Stomach (tissue), 8 donors: ENCODE measurements at regions not wholly inside any gene's neighbourhood (a gene's known extent, or its start where the extent isn't known, plus 50 kb on each side); places are given as distances from the start of the nearest gene placed in this dataset.
A peak's percentile ranks its signal among the peaks of the same experiment; 100 is the strongest.

Experiments
- DNase-seq, 2 donors: peaks; one replicate each; pipeline versions ENCODE4 v3.0.0 to v3.0.0-alpha.2; 2013 to 2019
- H3K27ac ChIP-seq, 5 donors: fragments of 200-600 bp in 4 of 5; sonication (generic) in 4 of 5; one replicate each; pipeline ENCODE4 v1.5.1; 2013 to 2019; ENCODE audit warnings: mild to moderate bottlenecking in 1 of 5, moderate library complexity in 1 of 5
- H3K27me3 ChIP-seq, 3 donors: fragments of 200-600 bp; sonication (generic); one replicate each; pipeline ENCODE4 v1.5.1; 2017 to 2019; ENCODE audit warnings: mixed run types in 1 of 3
- H3K36me3 ChIP-seq, 4 donors: fragments of 200-600 bp; sonication (generic); 1 replicate in 3 of 4; 2 replicates in 1 of 4; pipeline ENCODE4 v1.5.1; 2016 to 2019
- H3K4me1 ChIP-seq, 4 donors: fragments of 200-600 bp; sonication (generic); one replicate each; pipeline ENCODE4 v1.5.1; 2016 to 2019
- H3K4me3 ChIP-seq, 4 donors: fragments of 200-600 bp; sonication (generic) in 3 of 4; one replicate each; pipeline ENCODE4 v1.5.1; 2016 to 2019; ENCODE audit warnings: mild to moderate bottlenecking in 1 of 4
- H3K9me3 ChIP-seq, 4 donors: fragments of 200-600 bp; sonication (generic); one replicate each; pipeline ENCODE4 v1.5.1; 2016 to 2019
- CTCF ChIP-seq, 7 experiments: fragments of 450-650 bp in 4 of 7; fragments of 200-600 bp in 3 of 7; sonication (generic) in 3 of 7; IDR thresholded peaks; one replicate each; pipeline ENCODE4 v1.5.1; 2016 to 2019; ENCODE audit warnings: antibody characterized with exemption in 7 of 7, control low read depth in 2 of 7, mild to moderate bottlenecking in 1 of 7
- EP300 ChIP-seq: sonication (generic); formaldehyde crosslinking; IDR thresholded peaks from one replicate; pipeline ENCODE4 v1.6.1; 2017; ENCODE audit warnings: antibody characterized with exemption
- POLR2A ChIP-seq, 4 donors: fragments of 450-650 bp; IDR thresholded peaks; one replicate each; pipeline ENCODE4 v1.6.1; 2016; ENCODE audit warnings: antibody characterized with exemption in 4 of 4, control low read depth in 2 of 4, mild to moderate bottlenecking in 1 of 4, moderate library complexity in 1 of 4
- POLR2AphosphoS5 ChIP-seq, 3 donors: sonication (generic); formaldehyde crosslinking; IDR thresholded peaks; one replicate each; pipeline ENCODE4 v1.6.1; 2016; ENCODE audit warnings: antibody characterized with exemption in 3 of 3
- WGBS, 5 donors: extraction: QIAGEN DNeasy Blood & Tissue Kit in 3 of 5; methylation state at CpG; one replicate each; pipeline versions ENCODE4 v1.1.5 to v1.1.7; 2013 to 2018; 5-methylcytosine and 5-hydroxymethylcytosine counted together
- intact Hi-C: fragments of 100-400 bp; cut with DNase I; formaldehyde crosslinking; loops from one replicate; pipeline ENCODE4 v1.15.1; 2023; ENCODE audit warnings: low total_unique reads
- donor health status: healthy with polysubstance abuse.
- donor health status: Bipolar disorder and iron deficiency.
- donor health status: healthy.

- Histone ChIP-seq H3K36me3 (no peaks in the 10 kb centered on the region), H3K4me3 (no peak overlapping the region), H3K27me3 (peaks cover 0 to 56% (median 12%) of the 10 kb centered on the region in 3 donors), H3K27ac (no peak overlapping the region), H3K9me3 (no peaks in the 10 kb centered on the region), H3K4me1 (no peaks in the 10 kb centered on the region)
- WGBS, 5 donors: 58 to 71% (median 60%) methylated on average over 8 of the region's 8 CpGs
- intact Hi-C loops: no loop called here
- no peak for DNase-seq
- TF ChIP-seq CTCF (IDR thresholded peaks at IDR 0.05) (no peak), EP300 (no peak), POLR2AphosphoS5 (IDR thresholded peaks at IDR 0.05) (no peak), POLR2A (IDR thresholded peaks at IDR 0.05) (no peak)
Measured at GRCh38 chr20:57060407-57061050, 205.9 kb downstream of the BMP7 start.

- Histone ChIP-seq H3K27me3 (peaks cover 0 to 56% (median 13%) of the 10 kb centered on the region in 3 donors), H3K4me3 (no peak overlapping the region), H3K4me1 (no peaks in the 10 kb centered on the region), H3K9me3 (no peaks in the 10 kb centered on the region), H3K27ac (no peak overlapping the region), H3K36me3 (no peaks in the 10 kb centered on the region)
- no peak for TF ChIP-seq POLR2AphosphoS5 (IDR thresholded peaks at IDR 0.05)
- TF ChIP-seq CTCF (IDR thresholded peaks at IDR 0.05): no peak
- TF ChIP-seq POLR2A (IDR thresholded peaks at IDR 0.05): no peak
- no peak for TF ChIP-seq EP300
- DNase-seq: peak in 1 of 2 donors; percentile 62
- intact Hi-C loops: no loop called here
- WGBS, 5 donors: 40 to 46% (median 41%) methylated on average over 14 of the region's 14 CpGs
Measured at GRCh38 chr20:57061051-57061900, 205.2 kb downstream of the BMP7 start.

GRCh38 chr20:57062241-57062640 is 204.2 kb downstream of the BMP7 start:
- H3K27me3 ChIP-seq: peaks cover 0 to 58% (median 18%) of the 10 kb centered on the region in 3 donors
- DNase-seq: no peak
- TF ChIP-seq EP300: no peak
- no peak for TF ChIP-seq POLR2AphosphoS5 (IDR thresholded peaks at IDR 0.05)
- TF ChIP-seq CTCF (IDR thresholded peaks at IDR 0.05): no peak
- TF ChIP-seq POLR2A (IDR thresholded peaks at IDR 0.05): no peak
- intact Hi-C loops: no loop called here
- 72 to 85% (median 77%) methylated on average over 4 of the region's 4 CpGs for WGBS, 5 donors
- no peaks in the 10 kb centered on the region for H3K4me1 ChIP-seq
- no peak overlapping the region for H3K4me3 ChIP-seq
- H3K27ac ChIP-seq: no peak overlapping the region
- H3K36me3 ChIP-seq: no peaks in the 10 kb centered on the region
- H3K9me3 ChIP-seq: no peaks in the 10 kb centered on the region

- H3K4me3 ChIP-seq: no peak overlapping the region
- 72 to 80% (median 75%) methylated on average over 8 of the region's 8 CpGs for WGBS, 5 donors
- no peaks in the 10 kb centered on the region for H3K36me3 ChIP-seq
- no peak for DNase-seq
- no peaks in the 10 kb centered on the region for H3K4me1 ChIP-seq
- no peaks in the 10 kb centered on the region for H3K9me3 ChIP-seq
- intact Hi-C loops: no loop called here
- H3K27me3 ChIP-seq: peaks cover 0 to 58% (median 18%) of the 10 kb centered on the region in 3 donors
- H3K27ac ChIP-seq: no peak overlapping the region
- TF ChIP-seq CTCF (IDR thresholded peaks at IDR 0.05) (no peak), POLR2AphosphoS5 (IDR thresholded peaks at IDR 0.05) (no peak), EP300 (no peak), POLR2A (IDR thresholded peaks at IDR 0.05) (no peak)
Measured at GRCh38 chr20:57062696-57063270, 203.7 kb downstream of the BMP7 start.
